HG02943 (cell line): ENCODE measurements at regions not wholly inside any gene's neighbourhood (a gene's known extent, or its start where the extent isn't known, plus 50 kb on each side); places are given as distances from the start of the nearest gene placed in this dataset.
"Not testable (repeated sequence)": the region's sequence is repeated elsewhere in the genome, so short reads cannot be mapped to it uniquely, and the experiment has no call there.

Experiments
- ATAC-seq: cut with Tn5 transposase; IDR thresholded peaks from one replicate; pipeline ENCODE4 v1.9.1; 2021; ENCODE audit warnings: mild to moderate bottlenecking, low read depth, moderate library complexity; ENCODE audit not compliant: unreplicated experiment

DNA sequence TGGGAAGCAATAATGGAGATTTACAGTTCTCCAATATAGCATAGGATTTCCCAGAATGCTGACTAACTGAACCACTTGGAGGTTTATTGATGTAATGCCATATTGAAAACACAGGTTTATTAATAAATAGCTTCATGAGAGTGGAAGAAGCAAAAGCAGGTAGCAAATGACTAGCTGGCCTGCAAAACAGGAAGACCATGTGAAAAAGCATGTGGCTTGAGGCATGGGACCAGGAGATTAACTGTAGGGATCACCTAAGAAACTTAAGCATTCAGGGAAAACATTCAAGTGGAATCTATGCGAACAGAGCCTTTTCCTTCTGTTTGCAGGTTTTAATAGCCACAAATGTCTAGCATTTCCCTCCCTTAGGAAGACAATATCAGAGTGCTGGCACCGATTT is 679.7 kb downstream of the ZEB2 start:
- ATAC-seq: no peak

- no peak for ATAC-seq
Measured at GRCh38 chr2:143839456-143839855, 680.5 kb downstream of the ZEB2 start.

GRCh38 chr2:143837055-143837454 is 682.9 kb downstream of the ZEB2 start:
- not testable (repeated sequence) for ATAC-seq

- ATAC-seq: no peak
Measured at GRCh38 chr2:143835481-143835880, 684.4 kb downstream of the ZEB2 start.

DNA sequence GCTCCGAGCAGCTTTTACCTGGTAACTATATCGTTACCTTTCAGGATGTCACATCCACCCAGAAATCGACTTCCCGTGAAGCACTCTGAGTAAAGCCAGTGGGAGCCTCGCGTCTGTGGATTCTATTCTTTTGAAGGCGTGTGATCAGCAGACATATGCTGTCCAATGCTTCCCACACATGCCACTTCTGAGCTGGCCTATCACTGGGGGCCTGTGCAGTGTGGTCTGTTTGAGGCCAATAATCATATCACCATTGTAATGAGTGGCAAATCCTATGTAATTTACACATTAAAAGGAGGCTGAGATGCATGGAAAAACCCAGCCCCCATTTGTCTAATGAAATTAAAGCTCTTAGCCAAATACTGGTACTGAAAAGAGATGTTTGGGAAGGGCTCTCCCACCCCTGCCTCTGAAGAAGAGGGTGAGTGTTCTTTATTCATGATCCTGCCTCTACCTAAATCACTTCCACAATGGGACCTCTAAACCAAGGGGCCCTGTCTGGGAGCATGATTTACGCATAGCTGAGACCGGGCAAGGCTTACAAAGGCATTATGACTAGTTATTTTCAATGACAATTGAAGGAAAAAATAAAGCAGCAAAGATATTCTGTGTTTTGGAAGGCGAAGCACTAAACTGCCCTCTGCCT is 686.8 kb downstream of the ZEB2 start:
- no peak for ATAC-seq

GRCh38 chr2:143830476-143830875 is 689.4 kb downstream of the ZEB2 start:
- no peak for ATAC-seq

DNA sequence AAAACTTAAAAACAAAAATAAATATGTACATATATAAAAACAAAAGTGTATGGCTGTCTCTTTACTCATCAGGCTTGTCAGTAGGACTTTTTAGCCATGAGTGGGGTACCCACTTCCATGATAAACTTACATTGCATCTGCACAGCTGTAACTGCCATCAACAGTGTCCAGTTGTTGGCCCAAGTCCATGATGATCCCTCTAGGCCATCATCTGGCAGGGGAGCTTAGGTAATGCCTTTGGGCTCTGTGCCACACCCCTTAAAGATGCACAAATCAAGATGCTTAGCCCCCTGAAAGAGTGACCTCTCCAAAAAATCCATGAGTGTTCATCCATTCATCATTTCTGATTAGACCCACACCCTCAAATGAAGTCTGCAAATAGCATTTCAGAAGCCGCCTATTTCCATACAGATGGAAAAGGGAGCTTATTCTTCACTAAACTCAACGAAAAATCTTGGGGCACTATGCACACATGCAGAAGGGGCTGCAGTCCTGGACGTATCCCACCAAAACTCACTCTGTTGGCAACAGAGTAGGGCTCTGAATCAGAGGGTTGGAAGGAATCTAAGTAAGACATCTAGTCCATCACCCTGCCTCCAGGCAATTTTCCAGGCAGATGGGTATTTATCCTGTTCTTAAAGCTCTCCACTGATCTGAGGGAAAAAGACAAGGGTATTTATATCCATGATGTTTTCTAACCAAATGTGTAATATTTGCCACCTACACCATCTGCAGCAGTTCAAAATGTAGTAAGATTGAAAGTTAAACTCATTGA is 691.0 kb downstream of the ZEB2 start:
- no peak for ATAC-seq

- ATAC-seq: no peak
Measured at GRCh38 chr2:143824791-143825190, 695.1 kb downstream of the ZEB2 start.

GRCh38 chr2:143823876-143824275 is 694.7 kb downstream of the ARHGAP15 start:
- no peak for ATAC-seq

- ATAC-seq: no peak
Measured at GRCh38 chr2:143823296-143823695, 694.1 kb downstream of the ARHGAP15 start.

- no peak for ATAC-seq
Measured at GRCh38 chr2:143822736-143823135, 693.5 kb downstream of the ARHGAP15 start.

- no peak for ATAC-seq
Measured at GRCh38 chr2:143819764-143820163, 690.5 kb downstream of the ARHGAP15 start.

- no peak for ATAC-seq
Measured at GRCh38 chr2:143819190-143819735, 690.0 kb downstream of the ARHGAP15 start.
